GM12892 (cell line): ENCODE measurements at regions not wholly inside any gene's neighbourhood (a gene's known extent, or its start where the extent isn't known, plus 50 kb on each side); places are given as distances from the start of the nearest gene placed in this dataset.

Experiments used
- POLR2A ChIP-seq: IDR thresholded peaks from 2 replicates; pipeline ENCODE4 v1.6.1; 2011; ENCODE audit warnings: low read depth, low read length, control low read depth
- POLR2AphosphoS5 ChIP-seq: IDR thresholded peaks from 2 replicates; pipeline ENCODE4 v1.6.1; 2011; ENCODE audit warnings: low read depth, low read length, control low read depth
- TAF1 ChIP-seq: IDR thresholded peaks from 2 replicates; pipeline ENCODE4 v1.6.1; 2011; ENCODE audit warnings: low read depth, mild to moderate bottlenecking, control low read depth, low read length, borderline replicate concordance

- TF ChIP-seq TAF1 (no peak), POLR2AphosphoS5 (no peak), POLR2A (no peak)
Measured at GRCh38 chr9:31639451-31639850, 745.0 kb upstream of the ACO1 start.
